Chondrocyte (in vitro differentiated cells): ENCODE measurements at regions not wholly inside any gene's neighbourhood (a gene's known extent, or its start where the extent isn't known, plus 50 kb on each side); places are given as distances from the start of the nearest gene placed in this dataset.

Source experiments
- DNase-seq: peaks from one replicate; pipeline ENCODE4 v3.0.0; 2021; ENCODE audit warnings: mixed read lengths, low spot score
- H3K27ac Mint-ChIP-seq: one replicate; pipeline ENCODE4 v1.8.0; 2021; ENCODE audit warnings: mild to moderate bottlenecking, moderate library complexity, mixed read lengths; ENCODE audit not compliant: unreplicated experiment
- H3K27me3 Mint-ChIP-seq: 2 replicates; pipeline ENCODE4 v1.8.0; 2021; ENCODE audit warnings: low read depth, mixed read lengths
- H3K36me3 Mint-ChIP-seq: 2 replicates; pipeline ENCODE4 v1.8.0; 2021; ENCODE audit warnings: low read depth, mixed read lengths
- H3K4me1 Mint-ChIP-seq: 2 replicates; pipeline ENCODE4 v1.8.0; 2021; ENCODE audit warnings: low read depth, mild to moderate bottlenecking, mixed read lengths
- H3K4me3 Mint-ChIP-seq: one replicate; pipeline ENCODE4 v1.8.0; 2021; ENCODE audit warnings: mild to moderate bottlenecking, moderate library complexity, mixed read lengths; ENCODE audit not compliant: unreplicated experiment
- H3K9me3 Mint-ChIP-seq: 2 replicates; pipeline ENCODE4 v1.8.0; 2021; ENCODE audit warnings: low read depth, mixed read lengths
- TF ChIP-seq, protein P1 (sequence below): fragments of 200-600 bp; sonication (generic); IDR thresholded peaks from 2 replicates; pipeline ENCODE4 v1.5.0; 2021; ENCODE audit warnings: antibody characterized with exemption, mild to moderate bottlenecking, moderate library complexity

- Mint-ChIP-seq H3K27me3 (peaks cover 25% of the 10 kb centered on the region), H3K9me3 (no peaks in the 10 kb centered on the region), H3K27ac (no peak overlapping the region), H3K36me3 (no peaks in the 10 kb centered on the region), H3K4me1 (no peaks in the 10 kb centered on the region), H3K4me3 (no peak overlapping the region)
- TF ChIP-seq, protein P1, sequence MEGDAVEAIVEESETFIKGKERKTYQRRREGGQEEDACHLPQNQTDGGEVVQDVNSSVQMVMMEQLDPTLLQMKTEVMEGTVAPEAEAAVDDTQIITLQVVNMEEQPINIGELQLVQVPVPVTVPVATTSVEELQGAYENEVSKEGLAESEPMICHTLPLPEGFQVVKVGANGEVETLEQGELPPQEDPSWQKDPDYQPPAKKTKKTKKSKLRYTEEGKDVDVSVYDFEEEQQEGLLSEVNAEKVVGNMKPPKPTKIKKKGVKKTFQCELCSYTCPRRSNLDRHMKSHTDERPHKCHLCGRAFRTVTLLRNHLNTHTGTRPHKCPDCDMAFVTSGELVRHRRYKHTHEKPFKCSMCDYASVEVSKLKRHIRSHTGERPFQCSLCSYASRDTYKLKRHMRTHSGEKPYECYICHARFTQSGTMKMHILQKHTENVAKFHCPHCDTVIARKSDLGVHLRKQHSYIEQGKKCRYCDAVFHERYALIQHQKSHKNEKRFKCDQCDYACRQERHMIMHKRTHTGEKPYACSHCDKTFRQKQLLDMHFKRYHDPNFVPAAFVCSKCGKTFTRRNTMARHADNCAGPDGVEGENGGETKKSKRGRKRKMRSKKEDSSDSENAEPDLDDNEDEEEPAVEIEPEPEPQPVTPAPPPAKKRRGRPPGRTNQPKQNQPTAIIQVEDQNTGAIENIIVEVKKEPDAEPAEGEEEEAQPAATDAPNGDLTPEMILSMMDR = no peak
- no peak for DNase-seq
These were observed 756.7 kb downstream of the UQCRFS1 start for GRCh38 chr19:28456252-28456651.

GRCh38 chr19:28454083-28454482 is 758.9 kb downstream of the UQCRFS1 start:
- no peaks in the 10 kb centered on the region for H3K36me3 Mint-ChIP-seq
- H3K4me3 Mint-ChIP-seq = no peak overlapping the region
- H3K4me1 Mint-ChIP-seq = no peaks in the 10 kb centered on the region
- DNase-seq = no peak
- H3K9me3 Mint-ChIP-seq = no peaks in the 10 kb centered on the region
- H3K27me3 Mint-ChIP-seq = peaks cover 14% of the 10 kb centered on the region
- no peak overlapping the region for H3K27ac Mint-ChIP-seq
- TF ChIP-seq, protein P1 = no peak

- no peak for DNase-seq
- Mint-ChIP-seq H3K36me3 (no peaks in the 10 kb centered on the region), H3K9me3 (no peaks in the 10 kb centered on the region), H3K4me1 (no peaks in the 10 kb centered on the region), H3K27ac (no peak overlapping the region), H3K27me3 (peaks cover 9% of the 10 kb centered on the region), H3K4me3 (no peak overlapping the region)
- TF ChIP-seq, protein P1 = no peak
These were observed 759.5 kb downstream of the UQCRFS1 start for GRCh38 chr19:28453420-28453819.

DNA sequence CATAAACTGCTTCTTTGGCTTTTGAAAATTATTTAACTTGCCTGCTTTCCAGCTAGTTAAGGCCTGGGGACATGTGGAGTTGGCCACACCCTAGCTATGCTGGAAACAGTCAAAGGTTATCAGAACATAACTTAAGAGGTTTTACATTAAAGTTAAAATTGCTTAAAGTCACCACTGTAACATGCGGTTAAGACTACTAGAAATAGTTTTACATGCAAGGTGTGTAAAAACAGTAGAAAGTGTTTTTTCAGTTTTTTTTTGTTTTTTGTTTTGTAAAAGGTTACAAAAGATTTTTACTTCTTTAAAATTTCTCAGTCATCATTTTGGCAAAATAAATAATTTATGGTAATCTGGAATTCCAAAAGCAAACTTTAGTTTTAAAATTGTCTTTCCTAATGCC is 763.1 kb downstream of the UQCRFS1 start:
- no peak for DNase-seq
- Mint-ChIP-seq H3K4me3 (no peak overlapping the region), H3K9me3 (no peaks in the 10 kb centered on the region), H3K27ac (no peak overlapping the region), H3K4me1 (no peaks in the 10 kb centered on the region), H3K27me3 (no peaks in the 10 kb centered on the region), H3K36me3 (no peaks in the 10 kb centered on the region)
- TF ChIP-seq, protein P1 = no peak

- H3K4me3 Mint-ChIP-seq = no peak overlapping the region
- H3K36me3 Mint-ChIP-seq = no peaks in the 10 kb centered on the region
- no peaks in the 10 kb centered on the region for H3K4me1 Mint-ChIP-seq
These were observed 766.4 kb downstream of the UQCRFS1 start for GRCh38 chr19:28446511-28446910.

More at GRCh38 chr19:28446511-28446910, 766.4 kb downstream of the UQCRFS1 start:
- peaks cover 2% of the 10 kb centered on the region for H3K27me3 Mint-ChIP-seq
- H3K9me3 Mint-ChIP-seq = no peaks in the 10 kb centered on the region
- TF ChIP-seq, protein P1 = no peak
- H3K27ac Mint-ChIP-seq = no peak overlapping the region
- DNase-seq = no peak
